HCT116 (cell line): ENCODE measurements at regions not wholly inside any gene's neighbourhood (a gene's known extent, or its start where the extent isn't known, plus 50 kb on each side); places are given as distances from the start of the nearest gene placed in this dataset.

ENCODE experiments used
- ATAC-seq: fragments of 200-7000 bp; cut with Tn5 transposase; 2 replicates; pipeline ENCODE4 v1.9.1; 2020; ENCODE audit warnings: mild to moderate bottlenecking, moderate library complexity
- BruUV-seq: library from RNA; stranded (reverse); fragments of 400-500 nt; replicated peaks from 2 replicates; lab custom pipeline; 2021; lab: Mats Ljungman, UMichigan
- CTCF ChIA-PET: fragments of 300-600 bp; sonication (Branson Sonifier 250); formaldehyde crosslinking; loops from one replicate; lab custom pipeline; 2021; ENCODE audit warnings: antibody characterized with exemption; lab: Charles Lee
- POLR2A ChIA-PET: fragments of 300-600, 350-600 bp; sonication (Branson Sonifier 250); formaldehyde crosslinking; loops from one replicate; lab custom pipeline; 2021; ENCODE audit warnings: antibody characterized with exemption; lab: Charles Lee
- RAD21 ChIA-PET, 2 experiments: fragments of 300-600 bp; sonication (Branson Sonifier 250); formaldehyde crosslinking; loops; one replicate each; lab custom pipeline; 2023; ENCODE audit warnings: low total read pairs in 2 of 2; ENCODE audit not compliant: uncharacterized antibody in 2 of 2, unreplicated experiment in 2 of 2, low non-redundant PET in 1 of 2; lab: Charles Lee
- DNase-seq: peaks from one replicate; pipeline ENCODE4 v3.0.0-alpha.2; 2010; ENCODE audit warnings: low read depth, low spot score
- H2AFZ ChIP-seq: fragments of 200-600 bp; shearing (Covaris generic), sonication (generic); 2 replicates; pipeline ENCODE4 v1.6.1; 2017; ENCODE audit warnings: low read depth, mixed run types, mixed read lengths, antibody characterized with exemption, low read length; ENCODE audit not compliant: poor library complexity, severe bottlenecking
- H3K27ac ChIP-seq: 2 replicates; pipeline ENCODE4 v1.5.1; 2012; ENCODE audit warnings: low read depth, low read length
- H3K27me3 ChIP-seq: fragments of 200-600 bp; sonication (generic); 2 replicates; pipeline ENCODE4 v1.6.1; 2016; ENCODE audit warnings: mixed run types, low read length, mixed read lengths; ENCODE audit not compliant: insufficient read depth
- H3K36me3 ChIP-seq, 2 experiments: fragments of 200-500 bp in 1 of 2; fragments of 200-600 bp in 1 of 2; sonication (Bioruptor generic) in 1 of 2; sonication (generic) in 1 of 2; 2 replicates each; pipeline versions ENCODE4 v1.5.1 to v1.6.1; 2014 to 2016; ENCODE audit warnings: low read length in 2 of 2, inconsistent platforms in 1 of 2, mixed read lengths in 1 of 2, mixed run types in 1 of 2; ENCODE audit not compliant: insufficient read depth in 2 of 2, control insufficient read depth in 1 of 2
- H3K4me1 ChIP-seq, 2 experiments: fragments of 200-600 bp in 1 of 2; sonication (generic) in 1 of 2; 2 replicates each; pipeline versions ENCODE4 v1.5.1 to v1.6.1; 2012 to 2017; ENCODE audit warnings: low read length in 2 of 2, inconsistent platforms in 1 of 2, mild to moderate bottlenecking in 1 of 2, mixed read lengths in 1 of 2, mixed run types in 1 of 2, moderate library complexity in 1 of 2; ENCODE audit not compliant: insufficient read depth in 2 of 2, control insufficient read depth in 1 of 2
- H3K4me2 ChIP-seq: fragments of 200-600 bp; sonication (generic); 2 replicates; pipeline ENCODE4 v1.6.1; 2017; ENCODE audit warnings: mixed run types, low read length, mixed read lengths
- H3K4me3 ChIP-seq, 2 experiments: fragments of 200-600 bp in 1 of 2; sonication (generic) in 1 of 2; replicated peaks in 1 of 2; 2 replicates each; pipeline ENCODE4 v1.5.1; 2011 to 2016; ENCODE audit warnings: low read length in 2 of 2, control low read depth in 1 of 2, low read depth in 1 of 2, mild to moderate bottlenecking in 1 of 2, mixed read lengths in 1 of 2, mixed run types in 1 of 2
- H3K79me2 ChIP-seq: fragments of 200-600 bp; sonication (generic); 2 replicates; pipeline ENCODE4 v1.6.1; 2017; ENCODE audit warnings: mild to moderate bottlenecking, mixed run types, low read length, moderate library complexity, mixed read lengths; ENCODE audit not compliant: insufficient read depth
- H3K9ac ChIP-seq: fragments of 200-600 bp; sonication (generic); 2 replicates; pipeline ENCODE4 v1.6.1; 2016; ENCODE audit warnings: low read length, mixed read lengths
- H3K9me2 ChIP-seq: fragments of 200-600 bp; sonication (generic), shearing (Covaris generic); 2 replicates; pipeline ENCODE4 v1.6.1; 2017; ENCODE audit warnings: mixed run types, mild to moderate bottlenecking, moderate library complexity; ENCODE audit not compliant: insufficient read depth
- H3K9me3 ChIP-seq, 2 experiments: fragments of 200-500 bp in 1 of 2; fragments of 200-600 bp in 1 of 2; sonication (Bioruptor generic) in 1 of 2; sonication (generic) in 1 of 2; 2 replicates each; pipeline ENCODE4 v1.6.1; 2014 to 2017; ENCODE audit warnings: low read length in 2 of 2, mixed read lengths in 2 of 2, inconsistent platforms in 1 of 2, low read depth in 1 of 2, mild to moderate bottlenecking in 1 of 2, mixed run types in 1 of 2, moderate library complexity in 1 of 2; ENCODE audit not compliant: control insufficient read depth in 1 of 2, insufficient read depth in 1 of 2
- H4K20me1 ChIP-seq: fragments of 200-600 bp; sonication (generic), shearing (Covaris generic); 2 replicates; pipeline ENCODE4 v1.6.1; 2017; ENCODE audit warnings: mixed run types, mild to moderate bottlenecking, moderate library complexity; ENCODE audit not compliant: insufficient read depth
- ATF3 ChIP-seq: IDR thresholded peaks from 2 replicates; pipeline ENCODE4 v1.6.1; 2012
- CBX3 ChIP-seq: IDR thresholded peaks from 2 replicates; pipeline ENCODE4 v1.6.1; 2012; ENCODE audit warnings: low read depth
- CEBPB ChIP-seq: IDR thresholded peaks from 2 replicates; pipeline ENCODE4 v1.6.1; 2012; ENCODE audit warnings: low read depth
- CTCF ChIP-seq, 3 experiments: fragments of 200-600 bp in 1 of 3; sonication (generic) in 1 of 3; IDR thresholded peaks in 2 of 3; conservative IDR thresholded peaks in 1 of 3; 2 replicates each; pipeline ENCODE4 v1.5.1; 2012 to 2017; ENCODE audit warnings: low read depth in 2 of 3, low read length in 2 of 3, antibody characterized with exemption in 1 of 3, borderline replicate concordance in 1 of 3, control low read depth in 1 of 3, mild to moderate bottlenecking in 1 of 3, mixed read lengths in 1 of 3, mixed run types in 1 of 3, moderate library complexity in 1 of 3; ENCODE audit not compliant: insufficient read depth in 1 of 3
- ELF1 ChIP-seq: IDR thresholded peaks from 2 replicates; pipeline ENCODE4 v1.6.1; 2012; ENCODE audit warnings: low read depth, borderline replicate concordance
- EZH2 ChIP-seq: fragments of 200-600 bp; sonication (generic); IDR thresholded peaks from 2 replicates; pipeline ENCODE4 v1.6.1; 2017; ENCODE audit warnings: antibody characterized with exemption, mixed run types
- EZH2phosphoT487 ChIP-seq: fragments of 200-600 bp; IDR thresholded peaks from 2 replicates; pipeline ENCODE4 v1.6.1; 2018; ENCODE audit warnings: antibody characterized with exemption, borderline replicate concordance
- FOSL1 ChIP-seq: IDR thresholded peaks from 2 replicates; pipeline ENCODE4 v1.6.1; 2012; ENCODE audit warnings: low read depth
- JUND ChIP-seq: IDR thresholded peaks from 2 replicates; pipeline ENCODE4 v1.6.1; 2012
- MAX ChIP-seq: IDR thresholded peaks from 2 replicates; pipeline ENCODE4 v1.6.1; 2012
- POLR2A ChIP-seq: IDR thresholded peaks from 2 replicates; pipeline ENCODE4 v1.7.0; 2011; ENCODE audit warnings: borderline replicate concordance; ENCODE audit not compliant: insufficient read depth, insufficient read length; ENCODE audit errors: extremely low read depth
- POLR2AphosphoS5 ChIP-seq: IDR thresholded peaks from 2 replicates; pipeline ENCODE4 v1.6.1; 2011; ENCODE audit warnings: mild to moderate bottlenecking, low read depth, low read length, moderate library complexity
- REST ChIP-seq: IDR thresholded peaks from 2 replicates; pipeline ENCODE4 v1.6.1; 2012; ENCODE audit warnings: low read depth
- SIN3A ChIP-seq: IDR thresholded peaks from 2 replicates; pipeline ENCODE4 v1.6.1; 2012; ENCODE audit warnings: low read depth
- SRF ChIP-seq: IDR thresholded peaks from 2 replicates; pipeline ENCODE4 v1.6.1; 2012; ENCODE audit warnings: low read depth
- TCF7L2 ChIP-seq: IDR thresholded peaks from 2 replicates; pipeline ENCODE4 v1.7.0; 2011; ENCODE audit warnings: borderline replicate concordance, inconsistent platforms; ENCODE audit not compliant: insufficient read depth, insufficient read length; ENCODE audit errors: extremely low read depth
- YY1 ChIP-seq: IDR thresholded peaks from 2 replicates; pipeline ENCODE4 v1.6.1; 2011; ENCODE audit warnings: low read length, low read depth, moderate library complexity, mild to moderate bottlenecking; ENCODE audit not compliant: insufficient replicate concordance; ENCODE audit errors: extremely low read depth
- ZBTB33 ChIP-seq: IDR thresholded peaks from 2 replicates; pipeline ENCODE4 v1.6.1; 2011; ENCODE audit warnings: mild to moderate bottlenecking, low read length, moderate library complexity; ENCODE audit not compliant: insufficient replicate concordance; ENCODE audit errors: extremely low read depth
- intact Hi-C: fragments of 100-400 bp; cut with micrococcal nuclease; formaldehyde crosslinking; loops from 2 replicates; pipeline ENCODE4 v1.10.0; 2022

- ATAC-seq = no peak
- no peak overlapping the region for H3K4me2 ChIP-seq
These were observed 824.9 kb downstream of the KCNJ2 start for GRCh38 chr17:70994194-70994593.

More at GRCh38 chr17:70994194-70994593, 824.9 kb downstream of the KCNJ2 start:
- H3K27ac ChIP-seq = no peak overlapping the region
- H3K9me2 ChIP-seq = no peaks in the 10 kb centered on the region
- ChIA-PET CTCF (no interaction called here), RAD21 (no interaction called here), POLR2A (no interaction called here)
- intact Hi-C loops = no loop called here
- no peak overlapping the region for H3K9ac ChIP-seq
- H3K4me1 ChIP-seq = no peaks in the 10 kb centered on the region
- H3K36me3 ChIP-seq = no peaks in the 10 kb centered on the region
- no peaks in the 10 kb centered on the region for H3K79me2 ChIP-seq
- no peaks in the 10 kb centered on the region for H4K20me1 ChIP-seq
- no peak overlapping the region for H3K4me3 ChIP-seq
- no TSS peak for BruUV-seq
- no peaks in the 10 kb centered on the region for H3K9me3 ChIP-seq
- TF ChIP-seq SIN3A (no peak), TCF7L2 (no peak), SRF (no peak), EZH2phosphoT487 (no peak), CEBPB (no peak), JUND (no peak), ATF3 (no peak), ZBTB33 (no peak), MAX (no peak), POLR2AphosphoS5 (no peak), CBX3 (no peak), REST (no peak), POLR2A (no peak), FOSL1 (no peak), YY1 (no peak), CTCF (IDR thresholded peaks at IDR 0.05 in 2 of 3, conservative IDR thresholded peaks at IDR 0.05 in 1 of 3; ENCODE audit: borderline replicate concordance in 1 of 3, insufficient read depth in 1 of 3, low read depth in 2 of 3, low read length in 2 of 3) (no peak), EZH2 (no peak), ELF1 (no peak)
- H2AFZ ChIP-seq = no peak overlapping the region
- no peak for DNase-seq
- H3K27me3 ChIP-seq = no peaks in the 10 kb centered on the region
